H1 (cell line): ENCODE measurements at regions not wholly inside any gene's neighbourhood (a gene's known extent, or its start where the extent isn't known, plus 50 kb on each side); places are given as distances from the start of the nearest gene placed in this dataset.

Source experiments
- CTCF ChIA-PET: fragments of 300-600 bp; sonication (Branson Sonifier 250); formaldehyde crosslinking; loops from one replicate; lab custom pipeline; 2021; ENCODE audit not compliant: partially characterized antibody; lab: Charles Lee
- POLR2A ChIA-PET: fragments of 300-600 bp; sonication (Branson Sonifier 250); formaldehyde crosslinking; loops from one replicate; lab custom pipeline; 2021; ENCODE audit warnings: inconsistent platforms; ENCODE audit not compliant: partially characterized antibody; lab: Charles Lee
- DNase-seq, 2 experiments: peaks; one replicate each; pipeline versions ENCODE4 v3.0.0 to v3.0.0-alpha.2; 2010 to 2022; ENCODE audit warnings: low spot score in 2 of 2, low read depth in 1 of 2, mixed read lengths in 1 of 2
- FAIRE-seq: peaks from 2 replicates; lab custom pipeline; 2011; peaks lifted over from hg19 to GRCh38; lab: Jason Lieb, UNC
- H2AFZ ChIP-seq: 2 replicates; pipeline ENCODE4 v1.8.1; 2012; ENCODE audit warnings: low read length, inconsistent platforms
- H2AK5ac ChIP-seq: 2 replicates; pipeline ENCODE4 v1.6.1; 2013; ENCODE audit warnings: low read depth, low read length
- H2BK120ac ChIP-seq: replicated peaks from 2 replicates; pipeline ENCODE3; 2013; ENCODE audit warnings: low read depth, low read length, inconsistent platforms
- H2BK12ac ChIP-seq: 2 replicates; pipeline ENCODE4 v1.6.1; 2013; ENCODE audit warnings: low read depth, low read length
- H2BK15ac ChIP-seq: 2 replicates; pipeline ENCODE4 v1.6.1; 2013; ENCODE audit warnings: low read length
- H2BK20ac ChIP-seq: 2 replicates; pipeline ENCODE4 v1.6.1; 2013; ENCODE audit warnings: low read length
- H2BK5ac ChIP-seq: 2 replicates; pipeline ENCODE4 v1.6.1; 2013; ENCODE audit warnings: low read depth, low read length
- H3K14ac ChIP-seq: 2 replicates; pipeline ENCODE4 v1.6.1; 2013; ENCODE audit warnings: inconsistent platforms; ENCODE audit not compliant: insufficient read length
- H3K18ac ChIP-seq: 2 replicates; pipeline ENCODE4 v1.6.1; 2013; ENCODE audit warnings: low read length; ENCODE audit errors: extremely low read depth
- H3K23ac ChIP-seq: 2 replicates; pipeline ENCODE4 v1.6.1; 2013; ENCODE audit warnings: inconsistent platforms; ENCODE audit not compliant: insufficient read length
- H3K23me2 ChIP-seq: 2 replicates; pipeline ENCODE4 v1.6.1; 2013; ENCODE audit warnings: low read depth, low read length
- H3K27ac ChIP-seq: 2 replicates; pipeline ENCODE4 v1.6.1; 2011; ENCODE audit warnings: low read depth, low read length, inconsistent platforms
- H3K27me3 ChIP-seq, 4 experiments: replicated peaks in 1 of 4; 1 replicate in 1 of 4; 2 replicates in 3 of 4; pipeline versions ENCODE4 v1.6.1 to v1.8.1; 2011 to 2013; ENCODE audit warnings: low read length in 3 of 4, mild to moderate bottlenecking in 3 of 4, inconsistent platforms in 2 of 4, mixed read lengths in 2 of 4, moderate library complexity in 1 of 4; ENCODE audit not compliant: control insufficient read depth in 3 of 4, insufficient read depth in 3 of 4; ENCODE audit errors: extremely low read depth in 1 of 4
- H3K36me3 ChIP-seq, 4 experiments: 2 replicates each; pipeline versions ENCODE4 v1.6.1 to v1.8.1; 2011 to 2013; ENCODE audit warnings: mild to moderate bottlenecking in 4 of 4, low read length in 3 of 4, moderate library complexity in 2 of 4, control low read depth in 1 of 4, inconsistent platforms in 1 of 4; ENCODE audit not compliant: insufficient read depth in 4 of 4, control insufficient read depth in 2 of 4
- H3K4ac ChIP-seq: replicated peaks from 2 replicates; pipeline ENCODE3; 2013; ENCODE audit warnings: low read length, low read depth, mixed read lengths, inconsistent platforms; ENCODE audit not compliant: insufficient read length
- H3K4me1 ChIP-seq, 4 experiments: replicated peaks in 1 of 4; 1 replicate in 1 of 4; 2 replicates in 3 of 4; pipeline versions ENCODE4 v1.6.1 to v1.8.1; 2011 to 2013; ENCODE audit warnings: low read length in 3 of 4, inconsistent platforms in 2 of 4, mixed read lengths in 1 of 4; ENCODE audit not compliant: insufficient read depth in 4 of 4, control insufficient read depth in 3 of 4
- H3K4me2 ChIP-seq, 2 experiments: 2 replicates each; pipeline versions ENCODE4 v1.6.1 to v1.8.1; 2011 to 2013; ENCODE audit warnings: low read depth in 2 of 2, low read length in 2 of 2, control low read depth in 1 of 2, inconsistent platforms in 1 of 2, mild to moderate bottlenecking in 1 of 2; ENCODE audit not compliant: insufficient read depth in 1 of 2
- H3K4me3 ChIP-seq, 4 experiments: fragments of 200-600, 300-600 bp in 1 of 4; sonication (generic), shearing (Covaris generic), sonication (Bioruptor Twin) in 1 of 4; 2 replicates each; pipeline versions ENCODE4 v1.5.1 to v1.8.1; 2011 to 2016; ENCODE audit warnings: low read length in 4 of 4, low read depth in 3 of 4, control low read depth in 2 of 4, inconsistent platforms in 2 of 4, mild to moderate bottlenecking in 2 of 4, mixed read lengths in 1 of 4, moderate library complexity in 1 of 4; ENCODE audit not compliant: insufficient read depth in 2 of 4; ENCODE audit errors: extremely low read depth in 1 of 4
- H3K56ac ChIP-seq: replicated peaks from 2 replicates; pipeline ENCODE3; 2013; ENCODE audit warnings: low read depth, mild to moderate bottlenecking, mixed read lengths, low read length, inconsistent platforms; ENCODE audit not compliant: insufficient read length
- H3K79me1 ChIP-seq: 2 replicates; pipeline ENCODE4 v1.6.1; 2013; ENCODE audit warnings: low read depth, low read length, control low read depth
- H3K79me2 ChIP-seq, 2 experiments: 2 replicates each; pipeline versions ENCODE4 v1.6.1 to v1.8.1; 2012 to 2013; ENCODE audit warnings: low read length in 2 of 2, mild to moderate bottlenecking in 2 of 2, inconsistent platforms in 1 of 2; ENCODE audit not compliant: insufficient read depth in 2 of 2, control insufficient read depth in 1 of 2
- H3K9ac ChIP-seq, 4 experiments: replicated peaks in 1 of 4; 1 replicate in 1 of 4; 2 replicates in 3 of 4; pipeline versions ENCODE4 v1.6.1 to v1.8.1; 2011 to 2013; ENCODE audit warnings: low read depth in 3 of 4, low read length in 3 of 4, control low read depth in 2 of 4, mild to moderate bottlenecking in 2 of 4, moderate library complexity in 2 of 4, inconsistent platforms in 1 of 4; ENCODE audit errors: extremely low read depth in 1 of 4
- H3K9me3 ChIP-seq, 2 experiments: 2 replicates each; pipeline versions ENCODE4 v1.6.1 to v1.8.1; 2012 to 2013; ENCODE audit warnings: mild to moderate bottlenecking in 2 of 2, moderate library complexity in 2 of 2, control low read depth in 1 of 2, inconsistent platforms in 1 of 2, low read depth in 1 of 2, low read length in 1 of 2, mixed read lengths in 1 of 2; ENCODE audit not compliant: insufficient read depth in 2 of 2
- H4K20me1 ChIP-seq, 2 experiments: replicated peaks in 1 of 2; 2 replicates each; pipeline versions ENCODE3 to v1.8.1; 2011 to 2013; ENCODE audit warnings: inconsistent platforms in 2 of 2, low read length in 2 of 2, mild to moderate bottlenecking in 1 of 2; ENCODE audit not compliant: insufficient read depth in 2 of 2, control insufficient read depth in 1 of 2
- H4K5ac ChIP-seq: 2 replicates; pipeline ENCODE4 v1.6.1; 2013; ENCODE audit warnings: low read length, low read depth, mixed read lengths, inconsistent platforms; ENCODE audit not compliant: insufficient read length
- H4K8ac ChIP-seq: 2 replicates; pipeline ENCODE4 v1.8.0; 2013; ENCODE audit warnings: mild to moderate bottlenecking, moderate library complexity, low read length, inconsistent platforms; ENCODE audit not compliant: insufficient read depth; ENCODE audit errors: extremely low read depth
- H4K91ac ChIP-seq: replicated peaks from 2 replicates; pipeline ENCODE3; 2013; ENCODE audit warnings: low read length, mixed read lengths, inconsistent platforms; ENCODE audit not compliant: insufficient read length
- CHD1 ChIP-seq: IDR thresholded peaks from 2 replicates; pipeline ENCODE4 v1.6.1; 2012; ENCODE audit warnings: low read depth, low read length, improper control_type of control experiment
- JUND ChIP-seq: IDR thresholded peaks from 2 replicates; pipeline ENCODE4 v1.6.1; 2011; ENCODE audit warnings: mild to moderate bottlenecking, improper control_type of control experiment, low read length
- POLR2AphosphoS5 ChIP-seq: IDR thresholded peaks from 2 replicates; pipeline ENCODE4 v1.6.1; 2011; ENCODE audit warnings: low read depth, low read length
- WGBS, 2 experiments: shearing (Covaris generic) in 1 of 2; methylation state at CpG; one replicate each; pipeline versions ENCODE4 v1.1.6 to v1.1.7; 2013 to 2015; ENCODE audit warnings: low lambda C conversion rate in 2 of 2, mixed read lengths in 2 of 2, inconsistent platforms in 1 of 2, low coverage in 1 of 2, missing lambda C conversion rate in 1 of 2; ENCODE audit not compliant: insufficient replicate concordance in 2 of 2, insufficient coverage in 1 of 2, insufficient read length in 1 of 2; ENCODE audit errors: extremely low coverage in 1 of 2, missing lambda C conversion rate in 1 of 2; 5-methylcytosine and 5-hydroxymethylcytosine counted together

DNA sequence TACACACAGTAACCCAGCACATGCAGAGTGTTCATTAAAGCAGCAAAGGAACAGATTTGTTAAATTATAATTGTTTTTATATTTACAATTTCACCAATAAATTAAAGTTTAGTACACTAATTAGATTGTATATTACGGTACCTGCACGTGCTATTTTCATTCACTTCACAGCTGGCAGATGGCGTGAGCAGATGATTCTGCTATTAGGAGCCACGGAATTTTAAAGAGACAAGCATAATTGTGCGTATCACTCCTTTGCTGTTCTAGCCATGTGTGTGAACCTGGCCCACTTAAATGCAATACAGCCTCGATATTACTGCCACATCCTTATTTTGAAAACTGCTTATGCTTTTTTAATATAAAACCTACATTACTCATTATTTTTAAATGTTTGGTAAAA lies 332.8 kb upstream of the SOX11 start:
- WGBS, 2 experiments, result 94% methylated on average over 6 of the region's 6 CpGs; no CpG with 5 or more reads in 1 of the 2 experiments
- Histone ChIP-seq H2BK120ac (no peak overlapping the region), H3K4ac (no peak overlapping the region)

More for the DNA sequence above, 332.8 kb upstream of the SOX11 start:
- no peak overlapping the region for H4K5ac ChIP-seq
- H2BK5ac ChIP-seq, result no peak overlapping the region
- H2BK20ac ChIP-seq, result no peak overlapping the region
- TF ChIP-seq JUND (no peak), POLR2AphosphoS5 (no peak), CHD1 (no peak)
- no peaks in the 10 kb centered on the region for H3K36me3 ChIP-seq
- H2AFZ ChIP-seq, result no peak overlapping the region
- H3K4me3 ChIP-seq, result no peak overlapping the region
- H2BK15ac ChIP-seq, result no peak overlapping the region
- no peak overlapping the region for H3K14ac ChIP-seq
- no peak overlapping the region for H3K4me2 ChIP-seq
- ChIA-PET CTCF (interaction anchor here (0.8 to 3.4 kb wide), 2 partner anchors 9 to 597 kb away, joined by 3 to 11 read pairs; no protein-coding TSS in a partner anchor), POLR2A (interaction anchor here (0.7 kb wide), 1 partner anchor 621 kb away, joined by 4 read pairs; no protein-coding TSS in a partner anchor)
- H3K27me3 ChIP-seq, result peaks cover 0 to 1% (median 0%) of the 10 kb centered on the region in 4 experiments; a peak in 1 of 7 replicates
- no peak overlapping the region for H3K18ac ChIP-seq
- H4K91ac ChIP-seq, result no peak overlapping the region
- H4K8ac ChIP-seq, result no peak overlapping the region
- H3K23me2 ChIP-seq, result no peaks in the 10 kb centered on the region
- H3K79me1 ChIP-seq, result no peaks in the 10 kb centered on the region
- no peak overlapping the region for H3K56ac ChIP-seq
- no peak overlapping the region for H2AK5ac ChIP-seq
- H4K20me1 ChIP-seq, result no peaks in the 10 kb centered on the region
- H3K79me2 ChIP-seq, result no peaks in the 10 kb centered on the region
- no peak for FAIRE-seq
- H3K9me3 ChIP-seq, result no peaks in the 10 kb centered on the region
- H3K23ac ChIP-seq, result no peak overlapping the region
- DNase-seq, result no peak
- no peak overlapping the region for H3K27ac ChIP-seq
- no peak overlapping the region for H2BK12ac ChIP-seq
- H3K9ac ChIP-seq, result no peak overlapping the region
- no peaks in the 10 kb centered on the region for H3K4me1 ChIP-seq
